ENCODE measurements at regions not wholly inside any gene's neighbourhood (a gene's known extent, or its start where the extent isn't known, plus 50 kb on each side); places are given as distances from the start of the nearest gene placed in this dataset.

GRCh38 chr9:119773823-119774222 lies 404.6 kb upstream of the BRINP1 start:
- no peak overlapping the region for H3K4me2 ChIP-seq (ENCODE audit: insufficient read depth, low read length)
- no peak overlapping the region for H3K4me3 ChIP-seq (replicated peaks in 1 of 3; ENCODE audit: insufficient read depth in 1 of 3, low read depth in 1 of 3, low read length in 3 of 3)
- DNase-seq (ENCODE audit: low read depth, low spot score) (no peak), FAIRE-seq (no peak)
- TF ChIP-seq FOS (IDR thresholded peaks at IDR 0.05; ENCODE audit: borderline replicate concordance, insufficient read depth, low read length) (no peak), MYC (IDR thresholded peaks at IDR 0.05; ENCODE audit: low read depth, low read length) (no peak), GATA2 (IDR thresholded peaks at IDR 0.05; ENCODE audit: insufficient read depth, insufficient read length, low read depth, low read length) (no peak), POLR2AphosphoS5 (IDR thresholded peaks at IDR 0.05; ENCODE audit: insufficient read depth, low read depth, low read length) (no peak), EZH2 (IDR thresholded peaks at IDR 0.05; ENCODE audit: borderline replicate concordance, low read depth, low read length, severe bottlenecking) (no peak), JUN (IDR thresholded peaks at IDR 0.05; ENCODE audit: borderline replicate concordance, insufficient read depth, insufficient read length, low read depth) (no peak), CTCF (IDR thresholded peaks at IDR 0.05; ENCODE audit: extremely low read depth in 1 of 2, insufficient read depth in 1 of 2, low read depth in 1 of 2, low read length in 2 of 2) (no peak), POLR2A (IDR thresholded peaks at IDR 0.05; ENCODE audit: low read depth, low read length) (no peak)
- TF ChIP-seq, protein P1, sequence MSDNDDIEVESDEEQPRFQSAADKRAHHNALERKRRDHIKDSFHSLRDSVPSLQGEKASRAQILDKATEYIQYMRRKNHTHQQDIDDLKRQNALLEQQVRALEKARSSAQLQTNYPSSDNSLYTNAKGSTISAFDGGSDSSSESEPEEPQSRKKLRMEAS (IDR thresholded peaks at IDR 0.05; ENCODE audit: insufficient read depth, insufficient read length) = no peak
- ChIA-PET POLR2A (no interaction called here), CTCF (no interaction called here)
- no peaks in the 10 kb centered on the region for H3K36me3 ChIP-seq (ENCODE audit: control insufficient read depth in 2 of 2, extremely low read depth in 1 of 2, insufficient read depth in 2 of 2, low read length in 2 of 2)
- no peak overlapping the region for H3K27ac ChIP-seq (ENCODE audit: insufficient read depth, low read depth, low read length)
- intact Hi-C loops (cut with micrococcal nuclease) = no loop called here
- no TSS peak for BruUV-seq (replicated peaks)
- dilution Hi-C loops (cut with MboI; ENCODE audit: extremely low pct_ligation_motif_present, low sequenced_read_pairs) = no loop called here
- H2AFZ ChIP-seq (ENCODE audit: low read depth, low read length) = no peak overlapping the region
- H3K4me1 ChIP-seq (ENCODE audit: control insufficient read depth, extremely low read depth, insufficient read depth, low read length) = no peaks in the 10 kb centered on the region
- H3K27me3 ChIP-seq (ENCODE audit: control insufficient read depth in 2 of 2, insufficient read depth in 2 of 2, low read length in 2 of 2) = no peaks in the 10 kb centered on the region
- no peaks in the 10 kb centered on the region for H3K9me3 ChIP-seq (replicated peaks; ENCODE audit: control insufficient read depth, insufficient read depth, low read length)
- H3K9me1 ChIP-seq (replicated peaks; ENCODE audit: control insufficient read depth, extremely low read depth, insufficient read depth, low read length) = no peaks in the 10 kb centered on the region
- H4K20me1 ChIP-seq (replicated peaks; ENCODE audit: control insufficient read depth, extremely low read depth, insufficient read depth, low read length) = no peaks in the 10 kb centered on the region
- no peak overlapping the region for H3K9ac ChIP-seq (replicated peaks; ENCODE audit: extremely low read depth, insufficient read depth, low read length)
- H3K79me2 ChIP-seq (ENCODE audit: control insufficient read depth, insufficient read depth, low read length) = no peaks in the 10 kb centered on the region

All from endothelial cell of umbilical vein (primary cell).